ENCODE measurements at regions not wholly inside any gene's neighbourhood (a gene's known extent, or its start where the extent isn't known, plus 50 kb on each side); places are given as distances from the start of the nearest gene placed in this dataset.
"Not testable (repeated sequence)": the region's sequence is repeated elsewhere in the genome, so short reads cannot be mapped to it uniquely, and the experiment has no call there.

GRCh38 chr6:14384175-14384949 lies 266.8 kb downstream of the CD83 start:
- Histone ChIP-seq H3K36me3 (ENCODE audit: control insufficient read depth, insufficient read depth, low read length) (no peaks in the 10 kb centered on the region), H3K27me3 (ENCODE audit: control insufficient read depth, insufficient read depth, low read length) (no peaks in the 10 kb centered on the region), H3K4me3 (ENCODE audit: low read depth, low read length) (no peak overlapping the region)
- DNase-seq (ENCODE audit: low read depth): peak; percentile 8
- no peak for TF ChIP-seq CTCF (IDR thresholded peaks at IDR 0.05; ENCODE audit: insufficient read depth, low read length, severe bottlenecking)
- FAIRE-seq: no peak

GRCh38 chr6:14386263-14386662 lies 268.7 kb downstream of the CD83 start:
- H3K36me3 ChIP-seq (ENCODE audit: control insufficient read depth, insufficient read depth, low read length): no peaks in the 10 kb centered on the region
- no peak for FAIRE-seq
- no peak for DNase-seq (ENCODE audit: low read depth)
- no peaks in the 10 kb centered on the region for H3K27me3 ChIP-seq (ENCODE audit: control insufficient read depth, insufficient read depth, low read length)
- no peak for TF ChIP-seq CTCF (IDR thresholded peaks at IDR 0.05; ENCODE audit: insufficient read depth, low read length, severe bottlenecking)
- no peak overlapping the region for H3K4me3 ChIP-seq (ENCODE audit: low read depth, low read length)

GRCh38 chr6:14386668-14387067 lies 269.1 kb downstream of the CD83 start:
- no peak for DNase-seq (ENCODE audit: low read depth)
- H3K36me3 ChIP-seq (ENCODE audit: control insufficient read depth, insufficient read depth, low read length): no peaks in the 10 kb centered on the region
- H3K4me3 ChIP-seq (ENCODE audit: low read depth, low read length): no peak overlapping the region
- no peak for FAIRE-seq
- no peaks in the 10 kb centered on the region for H3K27me3 ChIP-seq (ENCODE audit: control insufficient read depth, insufficient read depth, low read length)
- TF ChIP-seq CTCF (IDR thresholded peaks at IDR 0.05; ENCODE audit: insufficient read depth, low read length, severe bottlenecking): no peak

GRCh38 chr6:14388371-14388770 lies 270.8 kb downstream of the CD83 start:
- DNase-seq (ENCODE audit: low read depth) (no peak), FAIRE-seq (no peak)
- no peaks in the 10 kb centered on the region for H3K36me3 ChIP-seq (ENCODE audit: control insufficient read depth, insufficient read depth, low read length)
- H3K27me3 ChIP-seq (ENCODE audit: control insufficient read depth, insufficient read depth, low read length): no peaks in the 10 kb centered on the region
- no peak for TF ChIP-seq CTCF (IDR thresholded peaks at IDR 0.05; ENCODE audit: insufficient read depth, low read length, severe bottlenecking)
- H3K4me3 ChIP-seq (ENCODE audit: low read depth, low read length): no peak overlapping the region

GRCh38 chr6:14389776-14390175 lies 272.2 kb downstream of the CD83 start:
- DNase-seq (ENCODE audit: low read depth): peak; percentile 13
- not testable (repeated sequence) for FAIRE-seq; H3K36me3 ChIP-seq (ENCODE audit: control insufficient read depth, insufficient read depth, low read length); H3K27me3 ChIP-seq (ENCODE audit: control insufficient read depth, insufficient read depth, low read length); H3K4me3 ChIP-seq (ENCODE audit: low read depth, low read length)

- no peaks in the 10 kb centered on the region for H3K27me3 ChIP-seq (ENCODE audit: control insufficient read depth, insufficient read depth, low read length)
- DNase-seq (ENCODE audit: low read depth) (no peak), FAIRE-seq (no peak)
- H3K36me3 ChIP-seq (ENCODE audit: control insufficient read depth, insufficient read depth, low read length): no peaks in the 10 kb centered on the region
- no peak overlapping the region for H3K4me3 ChIP-seq (ENCODE audit: low read depth, low read length)
- TF ChIP-seq CTCF (IDR thresholded peaks at IDR 0.05; ENCODE audit: insufficient read depth, low read length, severe bottlenecking): no peak
Measured at GRCh38 chr6:14390805-14391204, 273.2 kb downstream of the CD83 start.
